ENCODE measurements at regions not wholly inside any gene's neighbourhood (a gene's known extent, or its start where the extent isn't known, plus 50 kb on each side); places are given as distances from the start of the nearest gene placed in this dataset.
A peak's percentile ranks its signal among the peaks of the same experiment; 100 is the strongest.

- no peak overlapping the region for H3K9ac ChIP-seq (ENCODE audit: insufficient read depth in 1 of 2, low read length in 2 of 2)
- no peak for ATAC-seq (ENCODE audit: insufficient read depth, low FRiP score)
Measured at GRCh38 chr16:73485880-73486279, 438.0 kb upstream of the ZFHX3 start.

GRCh38 chr16:73483934-73484711 lies 436.2 kb upstream of the ZFHX3 start:
- no peak overlapping the region for H3K4me3 ChIP-seq
- 77 to 85% methylated on average over 17 of the region's 17 CpGs for WGBS, 2 donors
- no peak for ATAC-seq (ENCODE audit: insufficient read depth, low FRiP score)
- H3K4me1 ChIP-seq (ENCODE audit: control insufficient read depth in 5 of 5, insufficient read depth in 5 of 5, low read length in 5 of 5): peaks cover 0 to 5% (median 0%) of the 10 kb centered on the region in 5 donors
- TF ChIP-seq CTCF (IDR thresholded peaks at IDR 0.05; ENCODE audit: control extremely low read depth, extremely low read depth): no peak
- H3K27ac ChIP-seq (ENCODE audit: low read depth in 1 of 2, low read length in 1 of 2): no peak overlapping the region
- no peaks in the 10 kb centered on the region for H3K36me3 ChIP-seq (ENCODE audit: control insufficient read depth in 4 of 4, insufficient read depth in 4 of 4, low read length in 4 of 4)
- H3K9me3 ChIP-seq (ENCODE audit: control insufficient read depth in 4 of 4, insufficient read depth in 3 of 4, low read length in 3 of 4): peaks cover 0 to 3% (median 0%) of the 10 kb centered on the region in 4 donors
- H3K9ac ChIP-seq (ENCODE audit: insufficient read depth in 1 of 2, low read length in 2 of 2): no peak overlapping the region
- peaks cover 0 to 8% (median 0%) of the 10 kb centered on the region in 3 donors for H3K27me3 ChIP-seq (ENCODE audit: control insufficient read depth in 3 of 3, insufficient read depth in 3 of 3, low read length in 2 of 3)
- DNase-seq: no peak

More at GRCh38 chr16:73485880-73486279, 438.0 kb upstream of the ZFHX3 start:
- no peak overlapping the region for H3K27ac ChIP-seq (ENCODE audit: low read depth in 1 of 2, low read length in 1 of 2)
- H3K36me3 ChIP-seq (ENCODE audit: control insufficient read depth in 4 of 4, insufficient read depth in 4 of 4, low read length in 4 of 4): no peaks in the 10 kb centered on the region
- DNase-seq: no peak
- H3K27me3 ChIP-seq (ENCODE audit: control insufficient read depth in 3 of 3, insufficient read depth in 3 of 3, low read length in 2 of 3): peaks cover 0 to 8% (median 0%) of the 10 kb centered on the region in 3 donors
- peaks cover 0 to 5% (median 0%) of the 10 kb centered on the region in 5 donors for H3K4me1 ChIP-seq (ENCODE audit: control insufficient read depth in 5 of 5, insufficient read depth in 5 of 5, low read length in 5 of 5)
- H3K4me3 ChIP-seq: no peak overlapping the region
- no peak for TF ChIP-seq CTCF (IDR thresholded peaks at IDR 0.05; ENCODE audit: control extremely low read depth, extremely low read depth)
- 62 to 71% methylated on average over 4 of the region's 4 CpGs for WGBS, 2 donors
- H3K9me3 ChIP-seq (ENCODE audit: control insufficient read depth in 4 of 4, insufficient read depth in 3 of 4, low read length in 3 of 4): peaks cover 0 to 3% (median 0%) of the 10 kb centered on the region in 4 donors

DNA sequence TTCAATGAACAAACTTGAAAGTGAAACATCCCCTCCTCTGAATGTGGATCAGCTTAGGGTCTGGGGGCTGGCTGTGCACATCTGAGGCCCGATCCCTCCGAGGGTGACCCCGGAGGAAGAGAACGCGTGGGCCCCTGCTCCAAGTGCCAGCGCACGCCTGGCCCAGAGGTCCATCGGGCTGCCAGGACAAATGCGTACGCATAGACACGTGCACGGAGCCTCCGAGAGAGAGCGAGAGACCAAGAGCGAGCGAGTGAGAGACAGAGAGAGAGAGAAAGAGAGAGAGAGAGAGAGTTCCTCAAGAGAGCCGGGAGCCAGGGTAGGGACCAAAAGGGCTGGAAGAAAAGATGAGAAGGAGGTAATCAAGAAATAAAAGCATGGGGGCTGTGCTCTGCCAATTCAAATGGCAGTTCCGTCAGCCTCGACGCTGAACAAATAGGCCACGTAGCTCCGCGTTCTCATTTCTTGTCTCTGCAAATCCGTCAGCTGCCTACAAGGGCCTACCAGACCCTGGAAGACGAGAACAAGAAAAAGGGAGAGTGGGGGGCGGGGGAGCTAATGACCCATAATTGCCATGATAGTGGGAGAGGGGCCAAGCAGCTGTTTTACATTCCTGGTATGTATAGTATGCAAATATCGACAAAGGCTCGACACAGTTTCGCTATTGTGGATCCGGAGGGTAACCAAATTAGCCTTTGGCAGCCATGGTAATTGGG lies 435.3 kb upstream of the ZFHX3 start:
- ATAC-seq (ENCODE audit: insufficient read depth, low FRiP score): no peak

More for the DNA sequence above, 435.3 kb upstream of the ZFHX3 start:
- no peak overlapping the region for H3K27ac ChIP-seq (ENCODE audit: low read depth in 1 of 2, low read length in 1 of 2)
- H3K9me3 ChIP-seq (ENCODE audit: control insufficient read depth in 4 of 4, insufficient read depth in 3 of 4, low read length in 3 of 4): peaks cover 0 to 3% (median 0%) of the 10 kb centered on the region in 4 donors
- peak; percentile 35 to 63 (median 59) for DNase-seq
- no peak overlapping the region for H3K4me3 ChIP-seq
- H3K36me3 ChIP-seq (ENCODE audit: control insufficient read depth in 4 of 4, insufficient read depth in 4 of 4, low read length in 4 of 4): no peaks in the 10 kb centered on the region
- 26 to 32% methylated on average over 30 of the region's 30 CpGs for WGBS, 2 donors
- H3K4me1 ChIP-seq (ENCODE audit: control insufficient read depth in 5 of 5, insufficient read depth in 5 of 5, low read length in 5 of 5): peaks cover 0 to 5% (median 0%) of the 10 kb centered on the region in 5 donors
- TF ChIP-seq CTCF (IDR thresholded peaks at IDR 0.05; ENCODE audit: control extremely low read depth, extremely low read depth): no peak
- no peak overlapping the region for H3K9ac ChIP-seq (ENCODE audit: insufficient read depth in 1 of 2, low read length in 2 of 2)
- peaks cover 0 to 8% (median 0%) of the 10 kb centered on the region in 3 donors for H3K27me3 ChIP-seq (ENCODE audit: control insufficient read depth in 3 of 3, insufficient read depth in 3 of 3, low read length in 2 of 3)

All from lung (tissue), 11 donors.